ENCODE measurements at regions not wholly inside any gene's neighbourhood (a gene's known extent, or its start where the extent isn't known, plus 50 kb on each side); places are given as distances from the start of the nearest gene placed in this dataset.
"Not testable (repeated sequence)": the region's sequence is repeated elsewhere in the genome, so short reads cannot be mapped to it uniquely, and the experiment has no call there.

- no peak for DNase-seq
These were observed 1588.0 kb downstream of the SLITRK1 start for GRCh38 chr13:82294226-82294625.

GRCh38 chr13:82292334-82292733 lies 1589.9 kb downstream of the SLITRK1 start:
- DNase-seq: no peak

- DNase-seq: no peak
These were observed 1590.4 kb downstream of the SLITRK1 start for GRCh38 chr13:82291852-82292251.

GRCh38 chr13:82275644-82276043 lies 1606.6 kb downstream of the SLITRK1 start:
- DNase-seq: no peak

GRCh38 chr13:82259284-82259683 lies 1623.0 kb downstream of the SLITRK1 start:
- DNase-seq: no peak

- DNase-seq: no peak
These were observed 1624.3 kb downstream of the SLITRK1 start for GRCh38 chr13:82257790-82258507.

GRCh38 chr13:82248762-82249161 lies 1633.5 kb downstream of the SLITRK1 start:
- no peak for DNase-seq

GRCh38 chr13:82245860-82246259 lies 1636.4 kb downstream of the SLITRK1 start:
- DNase-seq: no peak

GRCh38 chr13:82224806-82225205 lies 1657.5 kb downstream of the SLITRK1 start:
- no peak for DNase-seq

GRCh38 chr13:82221621-82222020 lies 1660.7 kb downstream of the SLITRK1 start:
- no peak for DNase-seq

GRCh38 chr13:82220641-82221040 lies 1661.6 kb downstream of the SLITRK1 start:
- DNase-seq: no peak

- no peak for DNase-seq
These were observed 1666.1 kb downstream of the SLITRK1 start for GRCh38 chr13:82216165-82216564.

GRCh38 chr13:82214341-82214740 lies 1667.9 kb downstream of the SLITRK1 start:
- no peak for DNase-seq

- DNase-seq: peak; percentile 5
These were observed 1676.0 kb downstream of the SLITRK1 start for GRCh38 chr13:82206241-82206640.

- DNase-seq: no peak
These were observed 1679.9 kb downstream of the SLITRK1 start for GRCh38 chr13:82202398-82202797.

GRCh38 chr13:82196087-82196486 lies 1686.2 kb downstream of the SLITRK1 start:
- no peak for DNase-seq

- DNase-seq: no peak
These were observed 1695.0 kb downstream of the SLITRK1 start for GRCh38 chr13:82187227-82187626.

GRCh38 chr13:82176751-82177150 lies 1705.5 kb downstream of the SLITRK1 start:
- DNase-seq: no peak

GRCh38 chr13:82165396-82166174 lies 1716.7 kb downstream of the SLITRK1 start:
- no peak for DNase-seq

- not testable (repeated sequence) for DNase-seq
These were observed 1717.4 kb downstream of the SLITRK1 start for GRCh38 chr13:82164780-82165395.

- DNase-seq: no peak
These were observed 1734.7 kb downstream of the SLITRK1 start for GRCh38 chr13:82147526-82147925.

GRCh38 chr13:82136880-82137279 lies 1745.4 kb downstream of the SLITRK1 start:
- DNase-seq: no peak

- DNase-seq: no peak
These were observed 1753.0 kb downstream of the SLITRK1 start for GRCh38 chr13:82129281-82129680.

GRCh38 chr13:82118589-82118988 lies 1763.7 kb downstream of the SLITRK1 start:
- DNase-seq: no peak

Measured in activated naive CD4-positive, alpha-beta T cell treated with anti-CD3 and anti-CD28 coated beads, Interleukin-2, amount 50 U/mL, for 16 hours (primary cell).